OCI-LY1 (cell line): ENCODE measurements at regions not wholly inside any gene's neighbourhood (a gene's known extent, or its start where the extent isn't known, plus 50 kb on each side); places are given as distances from the start of the nearest gene placed in this dataset.

ENCODE experiments used
- CTCF ChIP-seq: fragments of 200-600 bp; sonication (generic), shearing (Covaris generic); IDR thresholded peaks from 2 replicates; pipeline ENCODE4 v1.5.1; 2017; ENCODE audit warnings: mild to moderate bottlenecking, antibody characterized with exemption, low read length, moderate library complexity, mixed read lengths
- EZH2 ChIP-seq: fragments of 200-600 bp; sonication (generic), shearing (Covaris generic); IDR thresholded peaks from 2 replicates; pipeline ENCODE4 v1.8.0; 2017; ENCODE audit warnings: borderline replicate concordance, mixed run types, mild to moderate bottlenecking, antibody characterized with exemption, low read length, moderate library complexity, mixed read lengths

- TF ChIP-seq CTCF (no peak), EZH2 (no peak)
Measured at GRCh38 chr3:80519436-80519835, 751.6 kb upstream of the ROBO1 start.
